Sigmoid colon (tissue), 4 donors: ENCODE measurements at regions not wholly inside any gene's neighbourhood (a gene's known extent, or its start where the extent isn't known, plus 50 kb on each side); places are given as distances from the start of the nearest gene placed in this dataset.

Experiments
- CTCF ChIP-seq, 4 experiments: fragments of 450-650 bp in 3 of 4; fragments of 200-600 bp in 1 of 4; IDR thresholded peaks; one replicate each; pipeline ENCODE4 v1.5.1; 2016 to 2019; ENCODE audit warnings: antibody characterized with exemption in 4 of 4, mild to moderate bottlenecking in 3 of 4, moderate library complexity in 2 of 4
- POLR2AphosphoS5 ChIP-seq, 4 donors: sonication (generic); formaldehyde crosslinking; IDR thresholded peaks; one replicate each; pipeline ENCODE4 v1.6.1; 2017; ENCODE audit warnings: antibody characterized with exemption in 4 of 4

- TF ChIP-seq CTCF (IDR thresholded peaks at IDR 0.05) (no peak), POLR2AphosphoS5 (IDR thresholded peaks at IDR 0.05) (no peak)
These were observed 69.6 kb upstream of the RASGEF1B start for GRCh38 chr4:81541161-81541945.
